IMR-90 (cell line): ENCODE measurements at regions not wholly inside any gene's neighbourhood (a gene's known extent, or its start where the extent isn't known, plus 50 kb on each side); places are given as distances from the start of the nearest gene placed in this dataset.

Source experiments
- ATAC-seq: fragments of 200-7000 bp; cut with Tn5 transposase; 2 replicates; pipeline ENCODE4 v1.9.1; 2020; ENCODE audit warnings: low read depth, mild to moderate bottlenecking, moderate library complexity
- BruUV-seq: library from RNA; stranded (reverse); fragments of 400-500 nt; replicated peaks from 2 replicates; lab custom pipeline; 2021; lab: Mats Ljungman, UMichigan
- CTCF ChIA-PET: fragments of 300-600 bp; formaldehyde crosslinking; extraction: SDS; loops from one replicate; lab custom pipeline; 2021; ENCODE audit warnings: antibody characterized with exemption; lab: Yijun Ruan, JAX
- POLR2A ChIA-PET: fragments of 300-600 bp; sonication (Branson Sonifier 250); formaldehyde crosslinking; loops from one replicate; lab custom pipeline; 2022; ENCODE audit warnings: antibody characterized with exemption; ENCODE audit not compliant: unreplicated experiment; lab: Charles Lee
- DNase-seq: peaks from one replicate; pipeline ENCODE4 v3.0.0; 2013
- H2AFZ ChIP-seq: replicated peaks from 2 replicates; pipeline ENCODE3; 2013; ENCODE audit warnings: low read length, mild to moderate bottlenecking; ENCODE audit not compliant: poor library complexity
- H2AK5ac ChIP-seq: 2 replicates; pipeline ENCODE4 v1.6.1; 2013; ENCODE audit warnings: low read depth, low read length, inconsistent platforms
- H2AK9ac ChIP-seq: replicated peaks from 2 replicates; pipeline ENCODE3; 2013; ENCODE audit warnings: mild to moderate bottlenecking, low read depth, low read length, moderate library complexity; ENCODE audit not compliant: poor library complexity
- H2BK120ac ChIP-seq: 2 replicates; pipeline ENCODE4 v1.6.1; 2013; ENCODE audit warnings: low read depth, low read length, inconsistent platforms
- H2BK15ac ChIP-seq: 3 replicates; pipeline ENCODE4 v1.6.1; 2013; ENCODE audit warnings: low read depth, low read length, inconsistent platforms
- H2BK20ac ChIP-seq: 2 replicates; pipeline ENCODE4 v1.6.1; 2013; ENCODE audit warnings: low read depth, mild to moderate bottlenecking, inconsistent platforms, low read length, moderate library complexity
- H2BK5ac ChIP-seq: 2 replicates; pipeline ENCODE4 v1.6.1; 2013; ENCODE audit warnings: mild to moderate bottlenecking, low read depth, low read length, inconsistent platforms; ENCODE audit not compliant: poor library complexity, severe bottlenecking
- H3K14ac ChIP-seq: replicated peaks from 2 replicates; pipeline ENCODE4 v1.6.1; 2013; ENCODE audit warnings: low read depth, low read length, inconsistent platforms
- H3K18ac ChIP-seq: 2 replicates; pipeline ENCODE4 v1.6.1; 2013; ENCODE audit warnings: low read depth, low read length, control low read depth
- H3K23ac ChIP-seq: 2 replicates; pipeline ENCODE4 v1.6.1; 2013; ENCODE audit warnings: low read depth, low read length, inconsistent platforms
- H3K27ac ChIP-seq: 2 replicates; pipeline ENCODE4 v1.5.1; 2013; ENCODE audit warnings: mild to moderate bottlenecking, control low read depth, low read length; ENCODE audit not compliant: insufficient read depth
- H3K27me3 ChIP-seq: 2 replicates; pipeline ENCODE4 v1.6.1; 2013; ENCODE audit warnings: low read length; ENCODE audit not compliant: control insufficient read depth, insufficient read depth
- H3K36me3 ChIP-seq: 2 replicates; pipeline ENCODE4 v1.6.1; 2013; ENCODE audit warnings: low read length, mixed read lengths; ENCODE audit not compliant: control insufficient read depth, insufficient read depth
- H3K4ac ChIP-seq: 2 replicates; pipeline ENCODE4 v1.6.1; 2013; ENCODE audit warnings: low read depth, low read length, inconsistent platforms
- H3K4me1 ChIP-seq: 2 replicates; pipeline ENCODE4 v1.6.1; 2013; ENCODE audit warnings: low read length, mixed read lengths; ENCODE audit not compliant: control insufficient read depth, insufficient read depth
- H3K4me2 ChIP-seq: 2 replicates; pipeline ENCODE4 v1.6.1; 2013; ENCODE audit warnings: low read depth, mild to moderate bottlenecking, control low read depth, low read length, moderate library complexity
- H3K4me3 ChIP-seq: 2 replicates; pipeline ENCODE4 v1.5.1; 2013; ENCODE audit warnings: low read depth, mild to moderate bottlenecking, control low read depth, low read length, moderate library complexity; ENCODE audit not compliant: insufficient read depth
- H3K56ac ChIP-seq: 2 replicates; pipeline ENCODE4 v1.6.1; 2013; ENCODE audit warnings: low read length, inconsistent platforms; ENCODE audit not compliant: insufficient read depth; ENCODE audit errors: extremely low read depth
- H3K79me1 ChIP-seq, 2 experiments: 2 replicates each; pipeline ENCODE4 v1.6.1; 2013; ENCODE audit warnings: low read length in 2 of 2, inconsistent platforms in 1 of 2, low read depth in 1 of 2
- H3K9ac ChIP-seq: 2 replicates; pipeline ENCODE4 v1.6.1; 2013; ENCODE audit warnings: low read depth, low read length, control low read depth
- H3K9me1 ChIP-seq: 2 replicates; pipeline ENCODE4 v1.6.1; 2013; ENCODE audit warnings: low read length, inconsistent platforms; ENCODE audit not compliant: insufficient read depth
- H3K9me3 ChIP-seq: 2 replicates; pipeline ENCODE4 v1.6.1; 2013; ENCODE audit warnings: low read length; ENCODE audit not compliant: control insufficient read depth, insufficient read depth
- H4K20me1 ChIP-seq: 2 replicates; pipeline ENCODE4 v1.6.1; 2013; ENCODE audit warnings: low read length, inconsistent platforms; ENCODE audit not compliant: insufficient read depth
- H4K5ac ChIP-seq: 2 replicates; pipeline ENCODE4 v1.6.1; 2013; ENCODE audit warnings: mild to moderate bottlenecking, low read depth, low read length, control low read depth
- H4K8ac ChIP-seq, 2 experiments: 2 replicates each; pipeline ENCODE4 v1.6.1; 2013; ENCODE audit warnings: low read depth in 2 of 2, low read length in 2 of 2, control low read depth in 1 of 2, inconsistent platforms in 1 of 2
- H4K91ac ChIP-seq: 2 replicates; pipeline ENCODE4 v1.6.1; 2013; ENCODE audit warnings: low read depth, low read length, inconsistent platforms; ENCODE audit not compliant: insufficient read depth
- BHLHE40 ChIP-seq: fragments of 150-350 bp; IDR thresholded peaks from 2 replicates; pipeline ENCODE4 v1.6.1; 2016; ENCODE audit warnings: mild to moderate bottlenecking, low read depth, low read length
- CEBPB ChIP-seq: IDR thresholded peaks from 2 replicates; pipeline ENCODE4 v1.6.1; 2012; ENCODE audit warnings: low read depth, low read length, improper control_type of control experiment
- CHD1 ChIP-seq: IDR thresholded peaks from 2 replicates; pipeline ENCODE4 v1.6.1; 2012; ENCODE audit warnings: low read depth, low read length, improper control_type of control experiment
- FOS ChIP-seq: fragments of 150-350 bp; IDR thresholded peaks from 2 replicates; pipeline ENCODE4 v1.6.1; 2016; ENCODE audit warnings: low read depth, low read length
- MAFK ChIP-seq: IDR thresholded peaks from 2 replicates; pipeline ENCODE4 v1.6.1; 2012; ENCODE audit warnings: low read depth, low read length, improper control_type of control experiment
- MAZ ChIP-seq: IDR thresholded peaks from 2 replicates; pipeline ENCODE4 v1.6.1; 2012; ENCODE audit warnings: low read depth, mild to moderate bottlenecking, low read length, improper control_type of control experiment, moderate library complexity, borderline replicate concordance
- MXI1 ChIP-seq: IDR thresholded peaks from 2 replicates; pipeline ENCODE4 v1.6.1; 2012; ENCODE audit warnings: low read depth, mild to moderate bottlenecking, low read length, moderate library complexity, borderline replicate concordance
- NFE2L2 ChIP-seq: fragments of 150-350 bp; IDR thresholded peaks from 2 replicates; pipeline ENCODE4 v1.6.1; 2016; ENCODE audit warnings: low read depth, mild to moderate bottlenecking, low read length
- POLR2A ChIP-seq: IDR thresholded peaks from 2 replicates; pipeline ENCODE4 v1.6.1; 2012; ENCODE audit warnings: mild to moderate bottlenecking, low read depth, low read length
- RAD21 ChIP-seq: IDR thresholded peaks from 2 replicates; pipeline ENCODE4 v1.6.1; 2012; ENCODE audit warnings: low read length, improper control_type of control experiment
- RCOR1 ChIP-seq: IDR thresholded peaks from 2 replicates; pipeline ENCODE4 v1.6.1; 2012; ENCODE audit warnings: mild to moderate bottlenecking, low read length, improper control_type of control experiment; ENCODE audit not compliant: insufficient replicate concordance
- RFX5 ChIP-seq: IDR thresholded peaks from 2 replicates; pipeline ENCODE4 v1.8.0; 2012; ENCODE audit warnings: low read depth, mild to moderate bottlenecking, low read length, moderate library complexity
- SMC3 ChIP-seq: fragments of 150-350 bp; IDR thresholded peaks from 2 replicates; pipeline ENCODE4 v1.6.1; 2016; ENCODE audit warnings: low read depth, mild to moderate bottlenecking, antibody characterized with exemption, low read length, moderate library complexity
- WGBS, 2 experiments: methylation state at CpG; one replicate each; pipeline versions ENCODE4 v1.1.5 to v1.1.7; 2013; ENCODE audit warnings: missing lambda C conversion rate in 2 of 2; ENCODE audit not compliant: insufficient read length in 1 of 2; ENCODE audit errors: extremely low coverage in 2 of 2; 5-methylcytosine and 5-hydroxymethylcytosine counted together
- dilution Hi-C: fragments of 300-500 bp; cut with HindIII; formaldehyde crosslinking; loops from one replicate; pipeline ENCODE4 v1.14.3; 2018; ENCODE audit warnings: low sequenced_read_pairs; ENCODE audit not compliant: unreplicated experiment
- in situ Hi-C: fragments of 300-500 bp; cut with MboI; formaldehyde crosslinking; loops from 3 replicates; pipeline ENCODE4 v1.14.3; 2019; ENCODE audit warnings: low sequenced_read_pairs, inconsistent platforms, mixed read lengths
- intact Hi-C: fragments of 100-400 bp; cut with micrococcal nuclease; formaldehyde crosslinking; loops from 2 replicates; pipeline ENCODE4 v1.10.0; 2022
- TF ChIP-seq, protein P1 (sequence below): fragments of 150-350 bp; IDR thresholded peaks from 2 replicates; pipeline ENCODE4 v1.6.1; 2017; ENCODE audit warnings: mild to moderate bottlenecking, antibody characterized with exemption, low read length, low read depth
- TF ChIP-seq, protein P2 (sequence below): fragments of 150-350 bp; IDR thresholded peaks from 2 replicates; pipeline ENCODE4 v1.6.1; 2016; ENCODE audit warnings: low read depth, mild to moderate bottlenecking, low read length, moderate library complexity, borderline replicate concordance
- TF ChIP-seq, protein P3 (sequence below): conservative IDR thresholded peaks from 2 replicates; pipeline ENCODE4 v1.5.1; 2012; ENCODE audit warnings: mild to moderate bottlenecking, low read depth, low read length, improper control_type of control experiment

DNA sequence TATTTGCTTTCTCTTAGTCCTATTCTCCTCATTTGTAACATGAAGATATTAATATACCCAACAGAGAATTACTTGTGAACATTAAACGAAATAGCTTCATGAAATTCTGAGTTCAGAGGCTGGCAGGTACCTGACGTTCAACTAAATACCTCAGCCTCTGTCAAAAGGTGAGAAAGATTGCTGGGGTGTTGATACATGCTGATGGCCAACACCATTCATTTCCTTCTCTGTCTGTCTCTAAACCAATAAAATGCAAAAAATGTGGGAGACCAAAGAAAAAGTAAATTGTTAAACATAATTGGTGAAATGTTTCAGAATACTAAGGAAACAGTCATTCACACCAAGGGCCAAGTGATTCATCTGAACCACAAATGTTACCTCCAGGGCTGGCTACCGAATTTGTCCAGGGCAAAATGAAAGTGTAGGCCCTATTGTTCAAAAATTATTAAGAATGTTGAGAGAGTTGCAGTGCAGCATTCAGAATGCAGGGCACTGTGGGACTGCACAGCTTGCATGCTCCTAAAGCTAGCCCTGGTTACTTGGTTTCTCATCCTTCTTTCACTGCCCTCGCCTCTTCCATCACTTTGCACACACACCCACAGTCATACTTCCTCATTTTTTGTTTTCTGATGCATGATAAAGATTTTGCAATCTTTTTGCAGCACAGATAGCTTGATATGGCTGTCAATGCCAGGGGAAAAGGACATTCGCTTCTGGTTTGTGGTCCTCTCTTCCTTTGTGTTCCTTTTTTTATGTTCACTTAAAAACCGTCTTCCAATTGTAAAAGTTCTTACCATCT is 414.3 kb upstream of the NR5A2 start:
- Histone ChIP-seq H3K4ac (no peak overlapping the region), H3K9me1 (no peaks in the 10 kb centered on the region), H4K91ac (no peak overlapping the region), H2BK5ac (no peak overlapping the region), H3K4me3 (no peak overlapping the region), H3K4me1 (no peaks in the 10 kb centered on the region), H3K18ac (no peak overlapping the region), H3K36me3 (no peaks in the 10 kb centered on the region), H3K79me1 (no peaks in the 10 kb centered on the region), H2BK20ac (no peak overlapping the region), H3K4me2 (peak overlapping the region; percentile 10), H4K8ac (no peak overlapping the region), H4K5ac (no peak overlapping the region), H3K14ac (no peak overlapping the region), H3K9ac (no peak overlapping the region), H3K9me3 (no peaks in the 10 kb centered on the region), H4K20me1 (no peaks in the 10 kb centered on the region), H2BK120ac (no peak overlapping the region), H2AK9ac (no peak overlapping the region), H3K23ac (no peak overlapping the region), H2AFZ (no peak overlapping the region), H3K56ac (no peak overlapping the region), H3K27me3 (peaks cover 10% of the 10 kb centered on the region), H2AK5ac (no peak overlapping the region), H3K27ac (no peak overlapping the region), H2BK15ac (no peak overlapping the region)
- CTCF ChIA-PET = no interaction called here
- dilution Hi-C loops = no loop called here
- DNase-seq (peak; percentile 1), ATAC-seq (peak; percentile 32; the same call in 1 of the 2 replicates)
- no peak for TF ChIP-seq RCOR1
- TF ChIP-seq, protein P1, sequence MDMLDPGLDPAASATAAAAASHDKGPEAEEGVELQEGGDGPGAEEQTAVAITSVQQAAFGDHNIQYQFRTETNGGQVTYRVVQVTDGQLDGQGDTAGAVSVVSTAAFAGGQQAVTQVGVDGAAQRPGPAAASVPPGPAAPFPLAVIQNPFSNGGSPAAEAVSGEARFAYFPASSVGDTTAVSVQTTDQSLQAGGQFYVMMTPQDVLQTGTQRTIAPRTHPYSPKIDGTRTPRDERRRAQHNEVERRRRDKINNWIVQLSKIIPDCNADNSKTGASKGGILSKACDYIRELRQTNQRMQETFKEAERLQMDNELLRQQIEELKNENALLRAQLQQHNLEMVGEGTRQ = no peak
- no peak for TF ChIP-seq POLR2A
- no peak for TF ChIP-seq RFX5
- no peak for TF ChIP-seq MXI1
- TF ChIP-seq RAD21 = no peak
- no peak for TF ChIP-seq BHLHE40
- no peak for TF ChIP-seq MAZ
- no peak for TF ChIP-seq FOS
- TF ChIP-seq MAFK = no peak
- no peak for TF ChIP-seq CHD1
- no peak for TF ChIP-seq SMC3
- no peak for TF ChIP-seq CEBPB
- TF ChIP-seq, protein P2, sequence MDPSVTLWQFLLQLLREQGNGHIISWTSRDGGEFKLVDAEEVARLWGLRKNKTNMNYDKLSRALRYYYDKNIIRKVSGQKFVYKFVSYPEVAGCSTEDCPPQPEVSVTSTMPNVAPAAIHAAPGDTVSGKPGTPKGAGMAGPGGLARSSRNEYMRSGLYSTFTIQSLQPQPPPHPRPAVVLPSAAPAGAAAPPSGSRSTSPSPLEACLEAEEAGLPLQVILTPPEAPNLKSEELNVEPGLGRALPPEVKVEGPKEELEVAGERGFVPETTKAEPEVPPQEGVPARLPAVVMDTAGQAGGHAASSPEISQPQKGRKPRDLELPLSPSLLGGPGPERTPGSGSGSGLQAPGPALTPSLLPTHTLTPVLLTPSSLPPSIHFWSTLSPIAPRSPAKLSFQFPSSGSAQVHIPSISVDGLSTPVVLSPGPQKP = no peak
- TF ChIP-seq NFE2L2 = no peak
- TF ChIP-seq, protein P3, sequence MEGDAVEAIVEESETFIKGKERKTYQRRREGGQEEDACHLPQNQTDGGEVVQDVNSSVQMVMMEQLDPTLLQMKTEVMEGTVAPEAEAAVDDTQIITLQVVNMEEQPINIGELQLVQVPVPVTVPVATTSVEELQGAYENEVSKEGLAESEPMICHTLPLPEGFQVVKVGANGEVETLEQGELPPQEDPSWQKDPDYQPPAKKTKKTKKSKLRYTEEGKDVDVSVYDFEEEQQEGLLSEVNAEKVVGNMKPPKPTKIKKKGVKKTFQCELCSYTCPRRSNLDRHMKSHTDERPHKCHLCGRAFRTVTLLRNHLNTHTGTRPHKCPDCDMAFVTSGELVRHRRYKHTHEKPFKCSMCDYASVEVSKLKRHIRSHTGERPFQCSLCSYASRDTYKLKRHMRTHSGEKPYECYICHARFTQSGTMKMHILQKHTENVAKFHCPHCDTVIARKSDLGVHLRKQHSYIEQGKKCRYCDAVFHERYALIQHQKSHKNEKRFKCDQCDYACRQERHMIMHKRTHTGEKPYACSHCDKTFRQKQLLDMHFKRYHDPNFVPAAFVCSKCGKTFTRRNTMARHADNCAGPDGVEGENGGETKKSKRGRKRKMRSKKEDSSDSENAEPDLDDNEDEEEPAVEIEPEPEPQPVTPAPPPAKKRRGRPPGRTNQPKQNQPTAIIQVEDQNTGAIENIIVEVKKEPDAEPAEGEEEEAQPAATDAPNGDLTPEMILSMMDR = no peak
- no CpG with 5 or more reads among the region's 6 CpGs for WGBS, 2 experiments
- POLR2A ChIA-PET = interaction anchor here (0.6 kb wide), 1 partner anchor 400 kb away, joined by 17 read pairs; no protein-coding TSS in a partner anchor
- in situ Hi-C loops = no loop called here
- intact Hi-C loops = no loop called here
- no TSS peak for BruUV-seq
